Erythroblast (primary cell): ENCODE measurements at regions not wholly inside any gene's neighbourhood (a gene's known extent, or its start where the extent isn't known, plus 50 kb on each side); places are given as distances from the start of the nearest gene placed in this dataset.

Experiments used
- GATA1 ChIP-seq: IDR thresholded peaks from 2 replicates; pipeline ENCODE4 v1.6.1; 2011; ENCODE audit warnings: low read depth, mild to moderate bottlenecking, control low read depth, low read length, moderate library complexity
- POLR2A ChIP-seq: IDR thresholded peaks from 2 replicates; pipeline ENCODE4 v1.6.1; 2011; ENCODE audit warnings: mild to moderate bottlenecking, low read length

DNA sequence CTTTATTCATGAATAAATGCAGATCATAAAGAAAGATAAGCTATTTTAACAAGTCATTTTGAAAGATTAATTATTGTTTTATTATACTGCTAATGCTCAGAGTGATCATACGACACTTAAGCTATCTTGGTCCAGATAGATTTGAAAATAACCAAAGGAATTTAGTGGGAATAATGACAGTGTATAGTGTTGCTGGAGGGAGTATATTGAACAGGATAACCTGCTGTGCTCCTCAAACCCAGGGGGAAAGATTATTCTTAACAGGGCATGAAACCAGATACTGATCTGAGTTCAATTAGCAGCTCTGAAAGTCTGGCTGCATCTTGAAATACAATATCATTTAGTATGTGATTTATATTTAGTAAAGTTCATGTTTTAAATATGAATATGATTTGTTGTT, 216.3 kb upstream of the ITGA4 start:
- TF ChIP-seq POLR2A (no peak), GATA1 (no peak)
